ENCODE measurements at regions not wholly inside any gene's neighbourhood (a gene's known extent, or its start where the extent isn't known, plus 50 kb on each side); places are given as distances from the start of the nearest gene placed in this dataset.

- TF ChIP-seq CTCF (IDR thresholded peaks at IDR 0.05 in 4 of 5, conservative IDR thresholded peaks at IDR 0.05 in 1 of 5): no peak
- TF ChIP-seq POLR2A (IDR thresholded peaks at IDR 0.05): no peak
These were observed 146.8 kb upstream of the B3GAT2 start for GRCh38 chr6:71103641-71104040.
